ENCODE measurements at regions not wholly inside any gene's neighbourhood (a gene's known extent, or its start where the extent isn't known, plus 50 kb on each side); places are given as distances from the start of the nearest gene placed in this dataset.
"Not testable (repeated sequence)": the region's sequence is repeated elsewhere in the genome, so short reads cannot be mapped to it uniquely, and the experiment has no call there.

DNA sequence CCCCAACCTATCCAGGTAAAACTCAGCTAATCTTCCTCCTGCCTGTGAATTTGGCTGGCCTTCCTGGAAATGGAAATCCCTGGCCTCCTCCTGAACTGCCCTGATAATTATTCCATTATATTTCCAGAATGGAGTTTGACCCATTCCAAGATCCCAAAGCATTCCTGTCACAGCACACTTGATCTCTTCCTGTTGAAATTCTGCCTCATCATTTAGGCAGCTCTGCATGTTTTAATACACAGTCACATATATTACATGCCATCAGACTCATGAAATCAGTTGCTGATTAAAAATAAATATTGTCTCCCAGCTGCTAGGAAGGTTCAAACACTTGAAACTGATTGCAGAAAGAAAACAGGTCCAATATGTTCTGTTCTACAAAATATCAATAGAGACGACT is 148.2 kb upstream of the PALMD start:
- Histone ChIP-seq H3K36me3 (ENCODE audit: insufficient read depth, low read length) (no peaks in the 10 kb centered on the region), H2AFZ (ENCODE audit: low read length, unreplicated experiment) (no peak overlapping the region), H3K4me1 (ENCODE audit: control insufficient read depth, insufficient read depth, low read length, unreplicated experiment) (peaks cover 11% of the 10 kb centered on the region), H3K27ac (ENCODE audit: low read depth, low read length) (no peak overlapping the region), H3K79me2 (ENCODE audit: control insufficient read depth, insufficient read depth, low read length, unreplicated experiment) (no peaks in the 10 kb centered on the region), H3K4me3 (ENCODE audit: low read depth, low read length) (no peak overlapping the region), H3K27me3 (ENCODE audit: insufficient read depth, low read length) (no peaks in the 10 kb centered on the region)

DNA sequence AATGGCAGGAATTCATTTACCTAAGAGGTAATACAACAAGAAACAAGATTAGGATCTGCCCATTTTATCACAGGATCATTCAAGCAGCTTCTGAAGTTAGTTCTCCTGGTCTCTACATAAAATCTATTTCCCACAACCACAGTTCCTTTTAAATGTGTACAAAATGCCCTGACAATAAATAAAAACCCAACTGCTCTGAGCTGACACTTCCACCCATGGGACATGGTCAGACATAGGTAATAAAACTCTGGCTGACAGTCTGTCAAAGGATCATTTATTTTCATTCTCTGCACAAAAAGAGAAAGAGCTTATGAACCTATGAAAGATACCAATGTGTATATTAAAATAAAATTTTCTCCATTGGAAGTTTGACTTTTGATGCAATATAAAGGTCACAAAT is 145.4 kb upstream of the PALMD start:
- Histone ChIP-seq H3K27me3 (ENCODE audit: insufficient read depth, low read length) (no peaks in the 10 kb centered on the region), H3K79me2 (ENCODE audit: control insufficient read depth, insufficient read depth, low read length, unreplicated experiment) (no peaks in the 10 kb centered on the region), H3K4me1 (ENCODE audit: control insufficient read depth, insufficient read depth, low read length, unreplicated experiment) (peaks cover 16% of the 10 kb centered on the region), H2AFZ (ENCODE audit: low read length, unreplicated experiment) (no peak overlapping the region), H3K36me3 (ENCODE audit: insufficient read depth, low read length) (no peaks in the 10 kb centered on the region), H3K4me3 (ENCODE audit: low read depth, low read length) (no peak overlapping the region), H3K27ac (ENCODE audit: low read depth, low read length) (no peak overlapping the region)

DNA sequence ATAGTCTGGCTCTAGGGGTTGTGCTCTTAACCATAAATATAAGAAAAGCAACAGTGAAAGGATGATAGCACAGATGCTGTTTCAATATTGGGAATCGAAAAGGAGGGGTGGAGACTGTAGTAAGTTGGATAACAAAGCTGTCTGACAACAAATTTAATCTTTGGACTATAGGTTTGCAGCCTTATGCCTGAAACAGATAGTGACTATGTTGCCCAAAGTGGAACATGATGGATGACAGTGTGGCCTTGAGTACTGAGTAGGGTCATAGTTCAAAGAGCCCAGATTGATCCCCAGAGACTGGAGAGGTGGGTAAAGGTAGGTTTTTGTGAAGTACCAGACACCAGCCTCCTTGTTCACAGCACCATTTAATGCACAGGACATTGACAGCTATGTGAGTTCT is 144.0 kb upstream of the PALMD start:
- no peaks in the 10 kb centered on the region for H3K27me3 ChIP-seq (ENCODE audit: insufficient read depth, low read length)
- H3K27ac ChIP-seq (ENCODE audit: low read depth, low read length), result no peak overlapping the region
- no peaks in the 10 kb centered on the region for H3K36me3 ChIP-seq (ENCODE audit: insufficient read depth, low read length)
- H2AFZ ChIP-seq (ENCODE audit: low read length, unreplicated experiment), result no peak overlapping the region
- no peak overlapping the region for H3K4me3 ChIP-seq (ENCODE audit: low read depth, low read length)
- peaks cover 7% of the 10 kb centered on the region for H3K4me1 ChIP-seq (ENCODE audit: control insufficient read depth, insufficient read depth, low read length, unreplicated experiment)
- H3K79me2 ChIP-seq (ENCODE audit: control insufficient read depth, insufficient read depth, low read length, unreplicated experiment), result no peaks in the 10 kb centered on the region

- Histone ChIP-seq H3K4me3 (ENCODE audit: low read depth, low read length) (no peak overlapping the region), H2AFZ (ENCODE audit: low read length, unreplicated experiment) (no peak overlapping the region), H3K79me2 (ENCODE audit: control insufficient read depth, insufficient read depth, low read length, unreplicated experiment) (no peaks in the 10 kb centered on the region), H3K4me1 (ENCODE audit: control insufficient read depth, insufficient read depth, low read length, unreplicated experiment) (peaks cover 7% of the 10 kb centered on the region), H3K27ac (ENCODE audit: low read depth, low read length) (no peak overlapping the region), H3K36me3 (ENCODE audit: insufficient read depth, low read length) (no peaks in the 10 kb centered on the region), H3K27me3 (ENCODE audit: insufficient read depth, low read length) (no peaks in the 10 kb centered on the region)
Measured at GRCh38 chr1:99502400-99502799, 143.5 kb upstream of the PALMD start.

- Histone ChIP-seq H3K27me3 (ENCODE audit: insufficient read depth, low read length) (no peaks in the 10 kb centered on the region), H3K79me2 (ENCODE audit: control insufficient read depth, insufficient read depth, low read length, unreplicated experiment) (no peaks in the 10 kb centered on the region), H3K27ac (ENCODE audit: low read depth, low read length) (no peak overlapping the region), H3K4me3 (ENCODE audit: low read depth, low read length) (no peak overlapping the region), H2AFZ (ENCODE audit: low read length, unreplicated experiment) (peak overlapping the region; percentile 43), H3K36me3 (ENCODE audit: insufficient read depth, low read length) (no peaks in the 10 kb centered on the region), H3K4me1 (ENCODE audit: control insufficient read depth, insufficient read depth, low read length, unreplicated experiment) (peaks cover 7% of the 10 kb centered on the region)
Measured at GRCh38 chr1:99503276-99503747, 142.6 kb upstream of the PALMD start.

- no peaks in the 10 kb centered on the region for H3K27me3 ChIP-seq (ENCODE audit: insufficient read depth, low read length)
- no peak overlapping the region for H3K27ac ChIP-seq (ENCODE audit: low read depth, low read length)
- H3K79me2 ChIP-seq (ENCODE audit: control insufficient read depth, insufficient read depth, low read length, unreplicated experiment), result no peaks in the 10 kb centered on the region
- no peaks in the 10 kb centered on the region for H3K36me3 ChIP-seq (ENCODE audit: insufficient read depth, low read length)
- peaks cover 7% of the 10 kb centered on the region for H3K4me1 ChIP-seq (ENCODE audit: control insufficient read depth, insufficient read depth, low read length, unreplicated experiment)
- no peak overlapping the region for H3K4me3 ChIP-seq (ENCODE audit: low read depth, low read length)
- H2AFZ ChIP-seq (ENCODE audit: low read length, unreplicated experiment), result no peak overlapping the region
Measured at GRCh38 chr1:99504287-99504686, 141.6 kb upstream of the PALMD start.

DNA sequence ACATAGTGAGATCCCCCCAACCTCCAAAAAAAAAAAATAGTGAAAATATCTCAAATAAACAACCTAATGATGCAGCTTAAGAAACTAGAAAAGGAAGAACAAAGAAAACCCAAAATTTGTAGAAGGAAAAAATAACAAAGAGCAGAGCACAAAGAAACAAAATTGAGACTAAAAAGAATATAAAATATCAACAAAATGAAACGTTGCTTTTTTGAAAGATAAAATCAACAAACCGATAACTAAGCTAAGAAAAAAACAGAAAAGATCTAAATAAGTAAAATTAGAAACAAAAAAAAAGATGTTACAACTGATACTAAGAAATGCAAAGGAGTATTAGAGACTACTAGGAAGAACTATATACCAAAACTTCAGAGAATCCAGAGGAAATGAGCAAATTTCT is 139.3 kb upstream of the PALMD start:
- Histone ChIP-seq H3K79me2 (ENCODE audit: control insufficient read depth, insufficient read depth, low read length, unreplicated experiment) (no peaks in the 10 kb centered on the region), H3K4me1 (ENCODE audit: control insufficient read depth, insufficient read depth, low read length, unreplicated experiment) (peaks cover 7% of the 10 kb centered on the region), H3K36me3 (ENCODE audit: insufficient read depth, low read length) (no peaks in the 10 kb centered on the region), H2AFZ (ENCODE audit: low read length, unreplicated experiment) (no peak overlapping the region), H3K27me3 (ENCODE audit: insufficient read depth, low read length) (no peaks in the 10 kb centered on the region), H3K4me3 (ENCODE audit: low read depth, low read length) (no peak overlapping the region), H3K27ac (ENCODE audit: low read depth, low read length) (no peak overlapping the region)

- not testable (repeated sequence) for H3K4me1 ChIP-seq (ENCODE audit: control insufficient read depth, insufficient read depth, low read length, unreplicated experiment); H3K79me2 ChIP-seq (ENCODE audit: control insufficient read depth, insufficient read depth, low read length, unreplicated experiment); H3K4me3 ChIP-seq (ENCODE audit: low read depth, low read length); H2AFZ ChIP-seq (ENCODE audit: low read length, unreplicated experiment); H3K36me3 ChIP-seq (ENCODE audit: insufficient read depth, low read length); H3K27me3 ChIP-seq (ENCODE audit: insufficient read depth, low read length); H3K27ac ChIP-seq (ENCODE audit: low read depth, low read length)
Measured at GRCh38 chr1:99507446-99507845, 138.5 kb upstream of the PALMD start.

DNA sequence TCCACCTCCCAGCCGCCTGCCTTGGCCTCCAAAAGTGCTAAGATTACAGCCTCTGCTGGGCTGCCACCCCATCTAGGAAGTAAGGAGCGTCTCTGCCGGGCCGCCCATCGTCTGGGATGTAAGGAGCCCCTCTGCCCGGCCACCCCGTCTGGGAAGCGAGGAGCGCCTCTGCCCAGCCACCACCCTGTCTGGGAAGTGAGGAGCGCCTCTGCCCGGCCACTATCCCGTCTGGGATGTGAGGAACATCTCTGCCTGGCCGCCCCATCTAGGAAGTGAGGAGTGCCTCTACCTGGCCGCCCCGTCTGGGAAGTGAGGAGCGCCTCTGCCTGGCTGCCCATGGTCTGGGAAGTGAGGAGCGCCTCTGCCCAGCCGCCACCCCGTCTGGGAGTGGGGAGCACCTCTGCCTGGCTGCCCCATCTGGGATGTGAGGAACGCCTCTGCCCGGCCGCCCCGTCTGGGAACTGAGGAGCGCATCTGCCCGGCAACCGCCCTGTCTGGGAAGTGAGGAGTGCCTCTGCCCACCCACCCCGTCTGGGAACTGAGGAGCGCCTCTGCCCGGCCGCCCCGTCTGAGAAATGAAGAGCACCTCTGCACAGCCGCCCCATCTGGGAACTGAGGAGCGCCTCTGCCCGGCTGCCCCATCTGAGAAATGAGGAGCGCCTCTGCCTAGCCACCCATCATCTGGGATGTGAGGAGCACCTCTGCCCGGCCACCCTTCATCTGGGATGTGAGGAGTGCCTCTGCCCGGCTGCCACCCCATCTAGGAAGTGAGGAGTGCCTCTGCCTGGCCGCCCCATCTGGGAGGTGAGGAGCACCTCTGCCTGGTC is 137.8 kb upstream of the PALMD start:
- H2AFZ ChIP-seq (ENCODE audit: low read length, unreplicated experiment), result no peak overlapping the region
- no peak overlapping the region for H3K4me3 ChIP-seq (ENCODE audit: low read depth, low read length)
- H3K79me2 ChIP-seq (ENCODE audit: control insufficient read depth, insufficient read depth, low read length, unreplicated experiment), result no peaks in the 10 kb centered on the region
- H3K27ac ChIP-seq (ENCODE audit: low read depth, low read length), result no peak overlapping the region
- H3K4me1 ChIP-seq (ENCODE audit: control insufficient read depth, insufficient read depth, low read length, unreplicated experiment), result peaks cover 3% of the 10 kb centered on the region
- H3K27me3 ChIP-seq (ENCODE audit: insufficient read depth, low read length), result no peaks in the 10 kb centered on the region
- no peaks in the 10 kb centered on the region for H3K36me3 ChIP-seq (ENCODE audit: insufficient read depth, low read length)

- not testable (repeated sequence) for H3K4me3 ChIP-seq (ENCODE audit: low read depth, low read length); H3K79me2 ChIP-seq (ENCODE audit: control insufficient read depth, insufficient read depth, low read length, unreplicated experiment); H3K4me1 ChIP-seq (ENCODE audit: control insufficient read depth, insufficient read depth, low read length, unreplicated experiment); H3K27ac ChIP-seq (ENCODE audit: low read depth, low read length); H2AFZ ChIP-seq (ENCODE audit: low read length, unreplicated experiment); H3K27me3 ChIP-seq (ENCODE audit: insufficient read depth, low read length); H3K36me3 ChIP-seq (ENCODE audit: insufficient read depth, low read length)
Measured at GRCh38 chr1:99508733-99509445, 137.0 kb upstream of the PALMD start.

Data from ACC112 (cell line).